ENCODE measurements at regions not wholly inside any gene's neighbourhood (a gene's known extent, or its start where the extent isn't known, plus 50 kb on each side); places are given as distances from the start of the nearest gene placed in this dataset.

- no peak for TF ChIP-seq CTCF (IDR thresholded peaks at IDR 0.05)
- no peak for TF ChIP-seq POLR2A (IDR thresholded peaks at IDR 0.05)
These were observed 408.2 kb upstream of the TUSC1 start for GRCh38 chr9:26086396-26086795.

Measured in body of pancreas (tissue), 4 donors.